Osteoblast (primary cell): ENCODE measurements at regions not wholly inside any gene's neighbourhood (a gene's known extent, or its start where the extent isn't known, plus 50 kb on each side); places are given as distances from the start of the nearest gene placed in this dataset.

Source experiments
- DNase-seq: peaks from one replicate; pipeline ENCODE4 v3.0.0; 2011; ENCODE audit warnings: low spot score, mixed read lengths; ENCODE audit not compliant: insufficient read length; ENCODE audit errors: missing footprints
- H2AFZ ChIP-seq: 2 replicates; pipeline ENCODE4 v1.6.0; 2011; ENCODE audit warnings: mild to moderate bottlenecking, low read length
- H3K27ac ChIP-seq: 2 replicates; pipeline ENCODE4 v1.5.1; 2011; ENCODE audit warnings: mild to moderate bottlenecking, low read depth, low read length, moderate library complexity
- H3K27me3 ChIP-seq: 2 replicates; pipeline ENCODE4 v1.6.0; 2012; ENCODE audit warnings: mild to moderate bottlenecking, control low read depth, inconsistent platforms, low read length, moderate library complexity; ENCODE audit not compliant: insufficient read depth
- H3K36me3 ChIP-seq: 2 replicates; pipeline ENCODE4 v1.5.1; 2011; ENCODE audit warnings: mild to moderate bottlenecking, low read length, control low read depth, moderate library complexity; ENCODE audit not compliant: insufficient read depth
- H3K4me1 ChIP-seq: 2 replicates; pipeline ENCODE4 v1.5.1; 2011; ENCODE audit warnings: mild to moderate bottlenecking, low read length, control low read depth, moderate library complexity; ENCODE audit not compliant: insufficient read depth
- H3K4me2 ChIP-seq: 2 replicates; pipeline ENCODE4 v1.6.0; 2011; ENCODE audit warnings: mild to moderate bottlenecking, low read length; ENCODE audit not compliant: insufficient read depth
- H3K4me3 ChIP-seq: fragments of 200-600 bp; sonication (generic); 3 replicates; pipeline ENCODE4 v1.5.1; 2012; ENCODE audit warnings: mild to moderate bottlenecking, low read length, inconsistent platforms; ENCODE audit not compliant: insufficient read depth
- H3K79me2 ChIP-seq: 2 replicates; pipeline ENCODE4 v1.6.0; 2012; ENCODE audit warnings: mild to moderate bottlenecking, low read length, control low read depth, inconsistent platforms; ENCODE audit not compliant: insufficient read depth
- H3K9me3 ChIP-seq: 2 replicates; pipeline ENCODE4 v1.5.1; 2011; ENCODE audit warnings: low read depth, low read length, control low read depth
- H4K20me1 ChIP-seq: 2 replicates; pipeline ENCODE4 v1.6.0; 2012; ENCODE audit warnings: mild to moderate bottlenecking, low read length, control low read depth; ENCODE audit not compliant: insufficient read depth
- TF ChIP-seq, protein P1 (sequence below): IDR thresholded peaks from 2 replicates; pipeline ENCODE4 v1.5.1; 2011; ENCODE audit warnings: mild to moderate bottlenecking, low read depth, low read length, moderate library complexity; ENCODE audit errors: extremely low read depth

- DNase-seq, result no peak
- Histone ChIP-seq H3K36me3 (no peaks in the 10 kb centered on the region), H2AFZ (no peak overlapping the region), H3K4me2 (no peak overlapping the region), H3K9me3 (peaks cover 2% of the 10 kb centered on the region), H4K20me1 (no peaks in the 10 kb centered on the region), H3K79me2 (no peaks in the 10 kb centered on the region), H3K27me3 (no peaks in the 10 kb centered on the region), H3K4me3 (no peak overlapping the region), H3K27ac (no peak overlapping the region), H3K4me1 (no peaks in the 10 kb centered on the region)
- TF ChIP-seq, protein P1, sequence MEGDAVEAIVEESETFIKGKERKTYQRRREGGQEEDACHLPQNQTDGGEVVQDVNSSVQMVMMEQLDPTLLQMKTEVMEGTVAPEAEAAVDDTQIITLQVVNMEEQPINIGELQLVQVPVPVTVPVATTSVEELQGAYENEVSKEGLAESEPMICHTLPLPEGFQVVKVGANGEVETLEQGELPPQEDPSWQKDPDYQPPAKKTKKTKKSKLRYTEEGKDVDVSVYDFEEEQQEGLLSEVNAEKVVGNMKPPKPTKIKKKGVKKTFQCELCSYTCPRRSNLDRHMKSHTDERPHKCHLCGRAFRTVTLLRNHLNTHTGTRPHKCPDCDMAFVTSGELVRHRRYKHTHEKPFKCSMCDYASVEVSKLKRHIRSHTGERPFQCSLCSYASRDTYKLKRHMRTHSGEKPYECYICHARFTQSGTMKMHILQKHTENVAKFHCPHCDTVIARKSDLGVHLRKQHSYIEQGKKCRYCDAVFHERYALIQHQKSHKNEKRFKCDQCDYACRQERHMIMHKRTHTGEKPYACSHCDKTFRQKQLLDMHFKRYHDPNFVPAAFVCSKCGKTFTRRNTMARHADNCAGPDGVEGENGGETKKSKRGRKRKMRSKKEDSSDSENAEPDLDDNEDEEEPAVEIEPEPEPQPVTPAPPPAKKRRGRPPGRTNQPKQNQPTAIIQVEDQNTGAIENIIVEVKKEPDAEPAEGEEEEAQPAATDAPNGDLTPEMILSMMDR, result no peak
These were observed 931.4 kb downstream of the PCDH7 start for GRCh38 chr4:31651541-31651940.

- no peaks in the 10 kb centered on the region for H4K20me1 ChIP-seq
- no peak overlapping the region for H2AFZ ChIP-seq
- no peaks in the 10 kb centered on the region for H3K27me3 ChIP-seq
- H3K27ac ChIP-seq, result no peak overlapping the region
- no peak overlapping the region for H3K4me3 ChIP-seq
- H3K36me3 ChIP-seq, result no peaks in the 10 kb centered on the region
- H3K4me2 ChIP-seq, result no peak overlapping the region
- H3K79me2 ChIP-seq, result no peaks in the 10 kb centered on the region
- H3K4me1 ChIP-seq, result no peaks in the 10 kb centered on the region
- TF ChIP-seq, protein P1, result no peak
- no peaks in the 10 kb centered on the region for H3K9me3 ChIP-seq
- DNase-seq, result no peak
These were observed 935.2 kb downstream of the PCDH7 start for GRCh38 chr4:31655328-31655727.

- Histone ChIP-seq H3K4me3 (no peak overlapping the region), H3K4me1 (no peaks in the 10 kb centered on the region), H3K79me2 (no peaks in the 10 kb centered on the region), H3K36me3 (no peaks in the 10 kb centered on the region), H3K4me2 (no peak overlapping the region), H3K27me3 (no peaks in the 10 kb centered on the region), H3K9me3 (no peaks in the 10 kb centered on the region), H2AFZ (no peak overlapping the region), H3K27ac (no peak overlapping the region), H4K20me1 (no peaks in the 10 kb centered on the region)
- TF ChIP-seq, protein P1, result no peak
- DNase-seq, result no peak
These were observed 937.8 kb downstream of the PCDH7 start for GRCh38 chr4:31657859-31658570.

GRCh38 chr4:31660916-31661315 is 940.7 kb downstream of the PCDH7 start:
- no peak overlapping the region for H3K4me2 ChIP-seq
- no peaks in the 10 kb centered on the region for H3K79me2 ChIP-seq
- no peak overlapping the region for H2AFZ ChIP-seq
- no peak overlapping the region for H3K27ac ChIP-seq
- H3K4me3 ChIP-seq, result no peak overlapping the region
- no peaks in the 10 kb centered on the region for H3K36me3 ChIP-seq
- no peaks in the 10 kb centered on the region for H4K20me1 ChIP-seq
- TF ChIP-seq, protein P1, result no peak
- no peaks in the 10 kb centered on the region for H3K9me3 ChIP-seq
- H3K4me1 ChIP-seq, result no peaks in the 10 kb centered on the region
- H3K27me3 ChIP-seq, result no peaks in the 10 kb centered on the region
- DNase-seq, result no peak
